HCT116 (cell line): ENCODE measurements at regions not wholly inside any gene's neighbourhood (a gene's known extent, or its start where the extent isn't known, plus 50 kb on each side); places are given as distances from the start of the nearest gene placed in this dataset.

Experiments
- ATAC-seq: fragments of 200-7000 bp; cut with Tn5 transposase; 2 replicates; pipeline ENCODE4 v1.9.1; 2020; ENCODE audit warnings: mild to moderate bottlenecking, moderate library complexity
- BruUV-seq: library from RNA; stranded (reverse); fragments of 400-500 nt; replicated peaks from 2 replicates; lab custom pipeline; 2021; lab: Mats Ljungman, UMichigan
- CTCF ChIA-PET: fragments of 300-600 bp; sonication (Branson Sonifier 250); formaldehyde crosslinking; loops from one replicate; lab custom pipeline; 2021; ENCODE audit warnings: antibody characterized with exemption; lab: Charles Lee
- POLR2A ChIA-PET: fragments of 300-600, 350-600 bp; sonication (Branson Sonifier 250); formaldehyde crosslinking; loops from one replicate; lab custom pipeline; 2021; ENCODE audit warnings: antibody characterized with exemption; lab: Charles Lee
- RAD21 ChIA-PET, 2 experiments: fragments of 300-600 bp; sonication (Branson Sonifier 250); formaldehyde crosslinking; loops; one replicate each; lab custom pipeline; 2023; ENCODE audit warnings: low total read pairs in 2 of 2; ENCODE audit not compliant: uncharacterized antibody in 2 of 2, unreplicated experiment in 2 of 2, low non-redundant PET in 1 of 2; lab: Charles Lee
- DNase-seq: peaks from one replicate; pipeline ENCODE4 v3.0.0-alpha.2; 2010; ENCODE audit warnings: low read depth, low spot score
- H2AFZ ChIP-seq: fragments of 200-600 bp; shearing (Covaris generic), sonication (generic); 2 replicates; pipeline ENCODE4 v1.6.1; 2017; ENCODE audit warnings: low read depth, mixed run types, mixed read lengths, antibody characterized with exemption, low read length; ENCODE audit not compliant: poor library complexity, severe bottlenecking
- H3K27ac ChIP-seq: 2 replicates; pipeline ENCODE4 v1.5.1; 2012; ENCODE audit warnings: low read depth, low read length
- H3K27me3 ChIP-seq: fragments of 200-600 bp; sonication (generic); 2 replicates; pipeline ENCODE4 v1.6.1; 2016; ENCODE audit warnings: mixed run types, low read length, mixed read lengths; ENCODE audit not compliant: insufficient read depth
- H3K36me3 ChIP-seq, 2 experiments: fragments of 200-500 bp in 1 of 2; fragments of 200-600 bp in 1 of 2; sonication (Bioruptor generic) in 1 of 2; sonication (generic) in 1 of 2; 2 replicates each; pipeline versions ENCODE4 v1.5.1 to v1.6.1; 2014 to 2016; ENCODE audit warnings: low read length in 2 of 2, inconsistent platforms in 1 of 2, mixed read lengths in 1 of 2, mixed run types in 1 of 2; ENCODE audit not compliant: insufficient read depth in 2 of 2, control insufficient read depth in 1 of 2
- H3K4me1 ChIP-seq, 2 experiments: fragments of 200-600 bp in 1 of 2; sonication (generic) in 1 of 2; 2 replicates each; pipeline versions ENCODE4 v1.5.1 to v1.6.1; 2012 to 2017; ENCODE audit warnings: low read length in 2 of 2, inconsistent platforms in 1 of 2, mild to moderate bottlenecking in 1 of 2, mixed read lengths in 1 of 2, mixed run types in 1 of 2, moderate library complexity in 1 of 2; ENCODE audit not compliant: insufficient read depth in 2 of 2, control insufficient read depth in 1 of 2
- H3K4me2 ChIP-seq: fragments of 200-600 bp; sonication (generic); 2 replicates; pipeline ENCODE4 v1.6.1; 2017; ENCODE audit warnings: mixed run types, low read length, mixed read lengths
- H3K4me3 ChIP-seq, 2 experiments: fragments of 200-600 bp in 1 of 2; sonication (generic) in 1 of 2; replicated peaks in 1 of 2; 2 replicates each; pipeline ENCODE4 v1.5.1; 2011 to 2016; ENCODE audit warnings: low read length in 2 of 2, control low read depth in 1 of 2, low read depth in 1 of 2, mild to moderate bottlenecking in 1 of 2, mixed read lengths in 1 of 2, mixed run types in 1 of 2
- H3K79me2 ChIP-seq: fragments of 200-600 bp; sonication (generic); 2 replicates; pipeline ENCODE4 v1.6.1; 2017; ENCODE audit warnings: mild to moderate bottlenecking, mixed run types, low read length, moderate library complexity, mixed read lengths; ENCODE audit not compliant: insufficient read depth
- H3K9ac ChIP-seq: fragments of 200-600 bp; sonication (generic); 2 replicates; pipeline ENCODE4 v1.6.1; 2016; ENCODE audit warnings: low read length, mixed read lengths
- H3K9me2 ChIP-seq: fragments of 200-600 bp; sonication (generic), shearing (Covaris generic); 2 replicates; pipeline ENCODE4 v1.6.1; 2017; ENCODE audit warnings: mixed run types, mild to moderate bottlenecking, moderate library complexity; ENCODE audit not compliant: insufficient read depth
- H3K9me3 ChIP-seq, 2 experiments: fragments of 200-500 bp in 1 of 2; fragments of 200-600 bp in 1 of 2; sonication (Bioruptor generic) in 1 of 2; sonication (generic) in 1 of 2; 2 replicates each; pipeline ENCODE4 v1.6.1; 2014 to 2017; ENCODE audit warnings: low read length in 2 of 2, mixed read lengths in 2 of 2, inconsistent platforms in 1 of 2, low read depth in 1 of 2, mild to moderate bottlenecking in 1 of 2, mixed run types in 1 of 2, moderate library complexity in 1 of 2; ENCODE audit not compliant: control insufficient read depth in 1 of 2, insufficient read depth in 1 of 2
- H4K20me1 ChIP-seq: fragments of 200-600 bp; sonication (generic), shearing (Covaris generic); 2 replicates; pipeline ENCODE4 v1.6.1; 2017; ENCODE audit warnings: mixed run types, mild to moderate bottlenecking, moderate library complexity; ENCODE audit not compliant: insufficient read depth
- CEBPB ChIP-seq: IDR thresholded peaks from 2 replicates; pipeline ENCODE4 v1.6.1; 2012; ENCODE audit warnings: low read depth
- ELF1 ChIP-seq: IDR thresholded peaks from 2 replicates; pipeline ENCODE4 v1.6.1; 2012; ENCODE audit warnings: low read depth, borderline replicate concordance
- EZH2phosphoT487 ChIP-seq: fragments of 200-600 bp; IDR thresholded peaks from 2 replicates; pipeline ENCODE4 v1.6.1; 2018; ENCODE audit warnings: antibody characterized with exemption, borderline replicate concordance
- FOSL1 ChIP-seq: IDR thresholded peaks from 2 replicates; pipeline ENCODE4 v1.6.1; 2012; ENCODE audit warnings: low read depth
- POLR2A ChIP-seq: IDR thresholded peaks from 2 replicates; pipeline ENCODE4 v1.7.0; 2011; ENCODE audit warnings: borderline replicate concordance; ENCODE audit not compliant: insufficient read depth, insufficient read length; ENCODE audit errors: extremely low read depth
- POLR2AphosphoS5 ChIP-seq: IDR thresholded peaks from 2 replicates; pipeline ENCODE4 v1.6.1; 2011; ENCODE audit warnings: mild to moderate bottlenecking, low read depth, low read length, moderate library complexity
- RAD21 ChIP-seq: IDR thresholded peaks from 2 replicates; pipeline ENCODE4 v1.6.1; 2012; ENCODE audit warnings: low read depth, mild to moderate bottlenecking
- REST ChIP-seq: IDR thresholded peaks from 2 replicates; pipeline ENCODE4 v1.6.1; 2012; ENCODE audit warnings: low read depth
- SIN3A ChIP-seq: IDR thresholded peaks from 2 replicates; pipeline ENCODE4 v1.6.1; 2012; ENCODE audit warnings: low read depth
- SP1 ChIP-seq: IDR thresholded peaks from 2 replicates; pipeline ENCODE4 v1.6.1; 2012; ENCODE audit warnings: low read depth
- TCF7L2 ChIP-seq: IDR thresholded peaks from 2 replicates; pipeline ENCODE4 v1.7.0; 2011; ENCODE audit warnings: borderline replicate concordance, inconsistent platforms; ENCODE audit not compliant: insufficient read depth, insufficient read length; ENCODE audit errors: extremely low read depth
- YY1 ChIP-seq: IDR thresholded peaks from 2 replicates; pipeline ENCODE4 v1.6.1; 2011; ENCODE audit warnings: low read length, low read depth, moderate library complexity, mild to moderate bottlenecking; ENCODE audit not compliant: insufficient replicate concordance; ENCODE audit errors: extremely low read depth
- ZBTB33 ChIP-seq: IDR thresholded peaks from 2 replicates; pipeline ENCODE4 v1.6.1; 2011; ENCODE audit warnings: mild to moderate bottlenecking, low read length, moderate library complexity; ENCODE audit not compliant: insufficient replicate concordance; ENCODE audit errors: extremely low read depth
- ZNF274 ChIP-seq: fragments of 200-500 bp; sonication (Bioruptor generic); IDR thresholded peaks from 2 replicates; pipeline ENCODE4 v1.6.1; 2014; ENCODE audit warnings: mild to moderate bottlenecking, low read depth, low read length, inconsistent platforms
- intact Hi-C: fragments of 100-400 bp; cut with micrococcal nuclease; formaldehyde crosslinking; loops from 2 replicates; pipeline ENCODE4 v1.10.0; 2022
- TF ChIP-seq, protein P1 (sequence below): IDR thresholded peaks from 2 replicates; pipeline ENCODE4 v1.6.1; 2012

DNA sequence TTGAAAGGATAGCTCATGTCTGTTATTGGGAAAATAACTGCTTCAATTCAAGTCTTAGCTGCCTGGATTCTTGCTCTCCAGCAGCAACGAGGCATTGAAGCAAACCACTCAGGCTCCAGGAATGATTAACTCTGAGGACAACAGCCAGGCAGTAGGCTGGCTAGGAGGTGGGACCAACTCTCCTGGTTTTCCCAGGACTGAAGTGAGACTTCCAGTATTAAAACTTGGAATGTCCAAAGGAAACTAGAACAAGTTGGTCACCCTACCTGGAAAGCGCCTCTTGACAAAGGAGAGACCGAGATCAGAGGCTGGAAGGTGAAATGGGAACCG is 100.7 kb downstream of the SALL1 start:
- CTCF ChIA-PET = interaction anchor here (0.8 kb wide), 1 partner anchor 244 kb away, joined by 3 read pairs; no protein-coding TSS in a partner anchor
- DNase-seq = no peak

More for the DNA sequence above, 100.7 kb downstream of the SALL1 start:
- H3K4me2 ChIP-seq = no peak overlapping the region
- H3K9me3 ChIP-seq = no peaks in the 10 kb centered on the region
- no peak overlapping the region for H3K9ac ChIP-seq
- POLR2A ChIA-PET = no interaction called here
- no peak overlapping the region for H2AFZ ChIP-seq
- peaks cover 0 to 9% of the 10 kb centered on the region in 2 experiments; a peak in 2 of 4 replicates for H3K4me1 ChIP-seq
- H3K27me3 ChIP-seq = peaks cover 13% of the 10 kb centered on the region; the same call in 1 of the 2 replicates
- intact Hi-C loops = no loop called here
- no peak overlapping the region for H3K27ac ChIP-seq
- H3K4me3 ChIP-seq = no peak overlapping the region
- no peaks in the 10 kb centered on the region for H3K9me2 ChIP-seq
- no TSS peak for BruUV-seq
- no peak for ATAC-seq
- RAD21 ChIA-PET = no interaction called here
- no peaks in the 10 kb centered on the region for H3K79me2 ChIP-seq
- TF ChIP-seq REST (no peak), SIN3A (no peak), FOSL1 (no peak), SP1 (no peak), POLR2A (no peak), ZBTB33 (no peak), ZNF274 (no peak), POLR2AphosphoS5 (no peak), RAD21 (no peak), YY1 (no peak), TCF7L2 (no peak), ELF1 (no peak), EZH2phosphoT487 (no peak), CEBPB (no peak)
- TF ChIP-seq, protein P1, sequence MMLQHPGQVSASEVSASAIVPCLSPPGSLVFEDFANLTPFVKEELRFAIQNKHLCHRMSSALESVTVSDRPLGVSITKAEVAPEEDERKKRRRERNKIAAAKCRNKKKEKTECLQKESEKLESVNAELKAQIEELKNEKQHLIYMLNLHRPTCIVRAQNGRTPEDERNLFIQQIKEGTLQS = no peak
- no peaks in the 10 kb centered on the region for H4K20me1 ChIP-seq
- no peaks in the 10 kb centered on the region for H3K36me3 ChIP-seq
